GM23338 (cell line): ENCODE measurements at regions not wholly inside any gene's neighbourhood (a gene's known extent, or its start where the extent isn't known, plus 50 kb on each side); places are given as distances from the start of the nearest gene placed in this dataset.

Source experiments
- ATAC-seq: fragments of 200-7000 bp; cut with Tn5 transposase; 3 replicates; pipeline ENCODE4 v1.9.1; 2020
- DNase-seq: peaks from one replicate; pipeline ENCODE4 v3.0.0-alpha.2; 2015; ENCODE audit warnings: low spot score
- H2AFZ ChIP-seq: fragments of 200-600 bp; sonication (generic); 2 replicates; pipeline ENCODE4 v1.8.0; 2016; ENCODE audit warnings: antibody characterized with exemption, mild to moderate bottlenecking, moderate library complexity
- H3F3A ChIP-seq: fragments of 200-600 bp; sonication (generic); replicated peaks from 2 replicates; pipeline ENCODE4 v1.8.0; 2017; ENCODE audit warnings: antibody characterized with exemption, mixed run types, low read depth
- H3K27ac ChIP-seq: fragments of 200-600 bp; sonication (generic); 2 replicates; pipeline ENCODE4 v1.6.1; 2016; ENCODE audit warnings: low read depth
- H3K27me3 ChIP-seq: fragments of 200-600 bp; sonication (generic); 2 replicates; pipeline ENCODE4 v1.8.0; 2016; ENCODE audit warnings: mild to moderate bottlenecking, mixed run types, moderate library complexity; ENCODE audit not compliant: insufficient read depth
- H3K36me3 ChIP-seq: fragments of 200-600 bp; sonication (generic); 2 replicates; pipeline ENCODE4 v1.8.0; 2016; ENCODE audit warnings: mild to moderate bottlenecking; ENCODE audit not compliant: insufficient read depth
- H3K4me1 ChIP-seq: fragments of 200-600 bp; sonication (generic); 2 replicates; pipeline ENCODE4 v1.8.0; 2016; ENCODE audit warnings: mild to moderate bottlenecking, moderate library complexity; ENCODE audit not compliant: insufficient read depth
- H3K4me2 ChIP-seq: fragments of 200-600 bp; sonication (generic); 2 replicates; pipeline ENCODE4 v1.7.1; 2017; ENCODE audit warnings: mixed run types
- H3K4me3 ChIP-seq: fragments of 200-600 bp; sonication (generic); 2 replicates; pipeline ENCODE4 v1.6.1; 2016; ENCODE audit warnings: mixed run types
- H3K79me2 ChIP-seq: fragments of 200-600 bp; sonication (generic); replicated peaks from 2 replicates; pipeline ENCODE4 v1.8.0; 2017; ENCODE audit warnings: mild to moderate bottlenecking; ENCODE audit not compliant: insufficient read depth
- H3K9me2 ChIP-seq: fragments of 200-600 bp; sonication (generic); 2 replicates; pipeline ENCODE4 v1.8.0; 2017; ENCODE audit not compliant: insufficient read depth
- H4K20me1 ChIP-seq: fragments of 200-600 bp; sonication (generic); replicated peaks from 2 replicates; pipeline ENCODE4 v1.8.0; 2017; ENCODE audit warnings: mild to moderate bottlenecking; ENCODE audit not compliant: insufficient read depth
- H3K27ac Mint-ChIP-seq: 2 replicates; pipeline ENCODE4 v1.8.0; 2020; ENCODE audit warnings: inconsistent platforms, mild to moderate bottlenecking, moderate library complexity, mixed read lengths
- H3K27me3 Mint-ChIP-seq: 3 replicates; pipeline ENCODE4 v1.8.0; 2022; ENCODE audit warnings: low read depth, mild to moderate bottlenecking, moderate library complexity, mixed read lengths, inconsistent platforms; ENCODE audit not compliant: insufficient read depth, poor library complexity
- H3K36me3 Mint-ChIP-seq: 3 replicates; pipeline ENCODE4 v1.8.0; 2021; ENCODE audit warnings: low read depth, mild to moderate bottlenecking, inconsistent platforms, moderate library complexity, mixed read lengths
- H3K4me1 Mint-ChIP-seq: 3 replicates; pipeline ENCODE4 v1.8.0; 2020; ENCODE audit warnings: mild to moderate bottlenecking, inconsistent platforms, mixed read lengths
- H3K4me3 Mint-ChIP-seq: 3 replicates; pipeline ENCODE4 v1.8.0; 2021; ENCODE audit warnings: moderate library complexity, mild to moderate bottlenecking, inconsistent platforms, mixed read lengths
- H3K9me3 Mint-ChIP-seq: 3 replicates; pipeline ENCODE4 v1.8.0; 2020; ENCODE audit warnings: moderate library complexity, mild to moderate bottlenecking, inconsistent platforms, mixed read lengths
- CREB1 ChIP-seq: fragments of 250-450 bp; sonication (Bioruptor Pico); IDR thresholded peaks from 2 replicates; pipeline ENCODE4 v1.5.0; 2020; ENCODE audit warnings: low read depth, mild to moderate bottlenecking, moderate library complexity
- CTCF ChIP-seq, 2 experiments: fragments of 200-600 bp in 1 of 2; sonication (generic) in 1 of 2; conservative IDR thresholded peaks; 2 replicates each; pipeline versions ENCODE4 v1.5.1 to v1.6.1; 2016 to 2017; ENCODE audit warnings: antibody characterized with exemption in 2 of 2, low read depth in 2 of 2, mild to moderate bottlenecking in 2 of 2, moderate library complexity in 1 of 2
- ETS1 ChIP-seq: IDR thresholded peaks from 2 replicates; pipeline ENCODE4 v1.6.1; 2016; ENCODE audit warnings: antibody characterized with exemption
- EZH2phosphoT487 ChIP-seq: fragments of 200-600 bp; sonication (generic); IDR thresholded peaks from one replicate; pipeline ENCODE4 v1.8.1; 2018; ENCODE audit warnings: antibody characterized with exemption; ENCODE audit not compliant: unreplicated experiment
- NANOG ChIP-seq: IDR thresholded peaks from 2 replicates; pipeline ENCODE4 v1.6.1; 2016; ENCODE audit warnings: antibody characterized with exemption, borderline replicate concordance
- POLR2AphosphoS5 ChIP-seq: IDR thresholded peaks from 2 replicates; pipeline ENCODE4 v1.6.1; 2016; ENCODE audit warnings: antibody characterized with exemption, low read depth
- REST ChIP-seq: IDR thresholded peaks from one replicate; pipeline ENCODE4 v1.6.1; 2018; ENCODE audit warnings: antibody characterized with exemption; ENCODE audit not compliant: unreplicated experiment
- STAT1 ChIP-seq: IDR thresholded peaks from one replicate; pipeline ENCODE4 v1.6.1; 2016; ENCODE audit warnings: antibody characterized with exemption; ENCODE audit not compliant: unreplicated experiment
- ZNF114 ChIP-seq: fragments of 250-450 bp; sonication (Bioruptor Pico); IDR thresholded peaks from 2 replicates; pipeline ENCODE4 v1.5.0; 2020; ENCODE audit warnings: mild to moderate bottlenecking, moderate library complexity
- ZNF462 ChIP-seq: fragments of 250-450 bp; sonication (Bioruptor Pico); IDR thresholded peaks from 2 replicates; pipeline ENCODE4 v1.5.0; 2020; ENCODE audit warnings: mild to moderate bottlenecking, moderate library complexity

- TF ChIP-seq ZNF462 (CRISPR knock-in tag) (no peak), CTCF (conservative IDR thresholded peaks at IDR 0.05; ENCODE audit: low read depth in 2 of 2) (no peak), ZNF114 (CRISPR knock-in tag) (no peak), NANOG (no peak), EZH2phosphoT487 (no peak)
These were observed 347.7 kb downstream of the FBXO8 start (continued) for GRCh38 chr4:173935622-173936405.

GRCh38 chr4:173934933-173935620 is 348.4 kb downstream of the FBXO8 start:
- H3K36me3 ChIP-seq: no peaks in the 10 kb centered on the region
- no peak for DNase-seq
- no peaks in the 10 kb centered on the region for H3K27me3 ChIP-seq
- H3K9me2 ChIP-seq: no peaks in the 10 kb centered on the region
- H3K4me3 ChIP-seq: no peak overlapping the region
- no peaks in the 10 kb centered on the region for H3K79me2 ChIP-seq
- Mint-ChIP-seq H3K4me3 (no peak overlapping the region), H3K9me3 (no peaks in the 10 kb centered on the region), H3K36me3 (no peaks in the 10 kb centered on the region), H3K4me1 (peaks cover 16% of the 10 kb centered on the region), H3K27me3 (no peaks in the 10 kb centered on the region), H3K27ac (no peak overlapping the region)
- ATAC-seq: no peak
- peaks cover 15% of the 10 kb centered on the region for H3K4me1 ChIP-seq
- H2AFZ ChIP-seq: peak overlapping the region; percentile 80; the same call in 1 of the 2 replicates
- H4K20me1 ChIP-seq: no peaks in the 10 kb centered on the region
- H3K27ac ChIP-seq: no peak overlapping the region
- H3K4me2 ChIP-seq: no peak overlapping the region
- H3F3A ChIP-seq: no peaks in the 10 kb centered on the region
- TF ChIP-seq STAT1 (no peak), ETS1 (no peak), POLR2AphosphoS5 (no peak), REST (no peak), CREB1 (CRISPR knock-in tag) (no peak)
